ENCODE measurements at regions not wholly inside any gene's neighbourhood (a gene's known extent, or its start where the extent isn't known, plus 50 kb on each side); places are given as distances from the start of the nearest gene placed in this dataset.
"Not testable (repeated sequence)": the region's sequence is repeated elsewhere in the genome, so short reads cannot be mapped to it uniquely, and the experiment has no call there.

- intact Hi-C loops (cut with micrococcal nuclease), result no loop called here
- no peak overlapping the region for H3K4me3 Mint-ChIP-seq
- H3K36me3 Mint-ChIP-seq (ENCODE audit: low read depth), result no peaks in the 10 kb centered on the region
- H3K4me1 Mint-ChIP-seq (ENCODE audit: low read depth), result no peaks in the 10 kb centered on the region
- no peaks in the 10 kb centered on the region for H3K9me3 Mint-ChIP-seq
- H3K27ac Mint-ChIP-seq, result no peak overlapping the region
- no peaks in the 10 kb centered on the region for H3K27me3 Mint-ChIP-seq
These were observed 667.6 kb downstream of the STK39 start for GRCh38 chr2:167579826-167580225.

GRCh38 chr2:167575276-167575675 is 672.1 kb downstream of the STK39 start:
- Mint-ChIP-seq H3K4me3 (no peak overlapping the region), H3K27me3 (no peaks in the 10 kb centered on the region), H3K27ac (no peak overlapping the region), H3K9me3 (no peaks in the 10 kb centered on the region), H3K4me1 (ENCODE audit: low read depth) (no peaks in the 10 kb centered on the region), H3K36me3 (ENCODE audit: low read depth) (no peaks in the 10 kb centered on the region)
- intact Hi-C loops (cut with micrococcal nuclease), result no loop called here

- H3K4me1 Mint-ChIP-seq (ENCODE audit: low read depth), result no peaks in the 10 kb centered on the region
- H3K27me3 Mint-ChIP-seq, result no peaks in the 10 kb centered on the region
- H3K4me3 Mint-ChIP-seq, result no peak overlapping the region
- no peaks in the 10 kb centered on the region for H3K9me3 Mint-ChIP-seq
- H3K36me3 Mint-ChIP-seq (ENCODE audit: low read depth), result no peaks in the 10 kb centered on the region
- intact Hi-C loops (cut with micrococcal nuclease), result no loop called here
- H3K27ac Mint-ChIP-seq, result no peak overlapping the region
These were observed 674.3 kb downstream of the STK39 start for GRCh38 chr2:167572883-167573619.

GRCh38 chr2:167570370-167570769 is 677.0 kb downstream of the STK39 start:
- Mint-ChIP-seq H3K4me3 (no peak overlapping the region), H3K4me1 (ENCODE audit: low read depth) (no peaks in the 10 kb centered on the region), H3K27ac (no peak overlapping the region), H3K9me3 (no peaks in the 10 kb centered on the region), H3K36me3 (ENCODE audit: low read depth) (no peaks in the 10 kb centered on the region), H3K27me3 (no peaks in the 10 kb centered on the region)
- intact Hi-C loops (cut with micrococcal nuclease), result no loop called here

GRCh38 chr2:167563885-167564619 is 675.8 kb downstream of the XIRP2 start:
- intact Hi-C loops (cut with micrococcal nuclease); H3K36me3 Mint-ChIP-seq (ENCODE audit: low read depth); H3K27me3 Mint-ChIP-seq; H3K4me1 Mint-ChIP-seq (ENCODE audit: low read depth); H3K27ac Mint-ChIP-seq; H3K4me3 Mint-ChIP-seq: not testable (repeated sequence)
- peaks cover 27% of the 10 kb centered on the region for H3K9me3 Mint-ChIP-seq

GRCh38 chr2:167558272-167558991 is 670.2 kb downstream of the XIRP2 start:
- intact Hi-C loops (cut with micrococcal nuclease); H3K4me1 Mint-ChIP-seq (ENCODE audit: low read depth); H3K36me3 Mint-ChIP-seq (ENCODE audit: low read depth); H3K27me3 Mint-ChIP-seq; H3K27ac Mint-ChIP-seq; H3K4me3 Mint-ChIP-seq: not testable (repeated sequence)
- peaks cover 28% of the 10 kb centered on the region for H3K9me3 Mint-ChIP-seq

- H3K36me3 Mint-ChIP-seq (ENCODE audit: low read depth), result no peaks in the 10 kb centered on the region
- H3K27ac Mint-ChIP-seq, result no peak overlapping the region
- peaks cover 24% of the 10 kb centered on the region for H3K9me3 Mint-ChIP-seq
- H3K4me1 Mint-ChIP-seq (ENCODE audit: low read depth), result no peaks in the 10 kb centered on the region
- intact Hi-C loops (cut with micrococcal nuclease), result no loop called here
- no peak overlapping the region for H3K4me3 Mint-ChIP-seq
- peaks cover 2% of the 10 kb centered on the region for H3K27me3 Mint-ChIP-seq
These were observed 666.9 kb downstream of the XIRP2 start for GRCh38 chr2:167555098-167555720.

GRCh38 chr2:167553635-167554034 is 665.4 kb downstream of the XIRP2 start:
- H3K9me3 Mint-ChIP-seq, result peaks cover 11% of the 10 kb centered on the region
- no peaks in the 10 kb centered on the region for H3K4me1 Mint-ChIP-seq (ENCODE audit: low read depth)
- H3K27me3 Mint-ChIP-seq, result no peaks in the 10 kb centered on the region
- H3K36me3 Mint-ChIP-seq (ENCODE audit: low read depth), result no peaks in the 10 kb centered on the region
- H3K27ac Mint-ChIP-seq, result no peak overlapping the region
- intact Hi-C loops (cut with micrococcal nuclease), result no loop called here
- no peak overlapping the region for H3K4me3 Mint-ChIP-seq

- H3K36me3 Mint-ChIP-seq (ENCODE audit: low read depth), result no peaks in the 10 kb centered on the region
- no peaks in the 10 kb centered on the region for H3K27me3 Mint-ChIP-seq
- H3K9me3 Mint-ChIP-seq, result no peaks in the 10 kb centered on the region
- H3K4me3 Mint-ChIP-seq, result no peak overlapping the region
- intact Hi-C loops (cut with micrococcal nuclease), result no loop called here
- no peak overlapping the region for H3K27ac Mint-ChIP-seq
- no peaks in the 10 kb centered on the region for H3K4me1 Mint-ChIP-seq (ENCODE audit: low read depth)
These were observed 663.1 kb downstream of the XIRP2 start for GRCh38 chr2:167551416-167551815.

GRCh38 chr2:167550448-167550847 is 662.2 kb downstream of the XIRP2 start:
- Mint-ChIP-seq H3K4me3 (no peak overlapping the region), H3K27me3 (no peaks in the 10 kb centered on the region), H3K4me1 (ENCODE audit: low read depth) (no peaks in the 10 kb centered on the region), H3K36me3 (ENCODE audit: low read depth) (no peaks in the 10 kb centered on the region), H3K9me3 (peaks cover under 1% of the 10 kb centered on the region), H3K27ac (no peak overlapping the region)
- intact Hi-C loops (cut with micrococcal nuclease), result no loop called here

- no peaks in the 10 kb centered on the region for H3K36me3 Mint-ChIP-seq (ENCODE audit: low read depth)
- no peaks in the 10 kb centered on the region for H3K4me1 Mint-ChIP-seq (ENCODE audit: low read depth)
- peaks cover 13% of the 10 kb centered on the region for H3K9me3 Mint-ChIP-seq
- no peak overlapping the region for H3K27ac Mint-ChIP-seq
- intact Hi-C loops (cut with micrococcal nuclease), result no loop called here
- H3K27me3 Mint-ChIP-seq, result no peaks in the 10 kb centered on the region
- H3K4me3 Mint-ChIP-seq, result no peak overlapping the region
These were observed 660.1 kb downstream of the XIRP2 start for GRCh38 chr2:167548396-167548795.

- intact Hi-C loops (cut with micrococcal nuclease), result no loop called here
- Mint-ChIP-seq H3K27ac (no peak overlapping the region), H3K27me3 (no peaks in the 10 kb centered on the region), H3K4me3 (no peak overlapping the region), H3K9me3 (peaks cover 13% of the 10 kb centered on the region), H3K36me3 (ENCODE audit: low read depth) (no peaks in the 10 kb centered on the region), H3K4me1 (ENCODE audit: low read depth) (no peaks in the 10 kb centered on the region)
These were observed 656.3 kb downstream of the XIRP2 start for GRCh38 chr2:167544602-167545001.

- no peaks in the 10 kb centered on the region for H3K4me1 Mint-ChIP-seq (ENCODE audit: low read depth)
- no peaks in the 10 kb centered on the region for H3K36me3 Mint-ChIP-seq (ENCODE audit: low read depth)
- H3K27me3 Mint-ChIP-seq, result no peaks in the 10 kb centered on the region
- no peak overlapping the region for H3K27ac Mint-ChIP-seq
- no peak overlapping the region for H3K4me3 Mint-ChIP-seq
- peaks cover 13% of the 10 kb centered on the region for H3K9me3 Mint-ChIP-seq
- intact Hi-C loops (cut with micrococcal nuclease), result no loop called here
These were observed 655.4 kb downstream of the XIRP2 start for GRCh38 chr2:167543721-167544120.

GRCh38 chr2:167537743-167538142 is 649.5 kb downstream of the XIRP2 start:
- Mint-ChIP-seq H3K9me3 (peaks cover 22% of the 10 kb centered on the region), H3K4me1 (ENCODE audit: low read depth) (no peaks in the 10 kb centered on the region), H3K36me3 (ENCODE audit: low read depth) (no peaks in the 10 kb centered on the region), H3K27me3 (no peaks in the 10 kb centered on the region), H3K4me3 (no peak overlapping the region), H3K27ac (no peak overlapping the region)
- intact Hi-C loops (cut with micrococcal nuclease), result no loop called here

Data from dendritic cell treated with granulocyte-macrophage colony-stimulating factor and Interleukin-4, amounts not matched to agents 40 ng/mL and 50 ng/mL, for 4 days (primary cell).